GM23338 (cell line): ENCODE measurements at regions not wholly inside any gene's neighbourhood (a gene's known extent, or its start where the extent isn't known, plus 50 kb on each side); places are given as distances from the start of the nearest gene placed in this dataset.

ENCODE experiments used
- ATAC-seq: fragments of 200-7000 bp; cut with Tn5 transposase; 3 replicates; pipeline ENCODE4 v1.9.1; 2020
- DNase-seq: peaks from one replicate; pipeline ENCODE4 v3.0.0-alpha.2; 2015; ENCODE audit warnings: low spot score
- H2AFZ ChIP-seq: fragments of 200-600 bp; sonication (generic); 2 replicates; pipeline ENCODE4 v1.8.0; 2016; ENCODE audit warnings: antibody characterized with exemption, mild to moderate bottlenecking, moderate library complexity
- H3F3A ChIP-seq: fragments of 200-600 bp; sonication (generic); replicated peaks from 2 replicates; pipeline ENCODE4 v1.8.0; 2017; ENCODE audit warnings: antibody characterized with exemption, mixed run types, low read depth
- H3K27ac ChIP-seq: fragments of 200-600 bp; sonication (generic); 2 replicates; pipeline ENCODE4 v1.6.1; 2016; ENCODE audit warnings: low read depth
- H3K27me3 ChIP-seq: fragments of 200-600 bp; sonication (generic); 2 replicates; pipeline ENCODE4 v1.8.0; 2016; ENCODE audit warnings: mild to moderate bottlenecking, mixed run types, moderate library complexity; ENCODE audit not compliant: insufficient read depth
- H3K36me3 ChIP-seq: fragments of 200-600 bp; sonication (generic); 2 replicates; pipeline ENCODE4 v1.8.0; 2016; ENCODE audit warnings: mild to moderate bottlenecking; ENCODE audit not compliant: insufficient read depth
- H3K4me1 ChIP-seq: fragments of 200-600 bp; sonication (generic); 2 replicates; pipeline ENCODE4 v1.8.0; 2016; ENCODE audit warnings: mild to moderate bottlenecking, moderate library complexity; ENCODE audit not compliant: insufficient read depth
- H3K4me2 ChIP-seq: fragments of 200-600 bp; sonication (generic); 2 replicates; pipeline ENCODE4 v1.7.1; 2017; ENCODE audit warnings: mixed run types
- H3K4me3 ChIP-seq: fragments of 200-600 bp; sonication (generic); 2 replicates; pipeline ENCODE4 v1.6.1; 2016; ENCODE audit warnings: mixed run types
- H3K79me2 ChIP-seq: fragments of 200-600 bp; sonication (generic); replicated peaks from 2 replicates; pipeline ENCODE4 v1.8.0; 2017; ENCODE audit warnings: mild to moderate bottlenecking; ENCODE audit not compliant: insufficient read depth
- H3K9me2 ChIP-seq: fragments of 200-600 bp; sonication (generic); 2 replicates; pipeline ENCODE4 v1.8.0; 2017; ENCODE audit not compliant: insufficient read depth
- H4K20me1 ChIP-seq: fragments of 200-600 bp; sonication (generic); replicated peaks from 2 replicates; pipeline ENCODE4 v1.8.0; 2017; ENCODE audit warnings: mild to moderate bottlenecking; ENCODE audit not compliant: insufficient read depth
- H3K27ac Mint-ChIP-seq: 2 replicates; pipeline ENCODE4 v1.8.0; 2020; ENCODE audit warnings: inconsistent platforms, mild to moderate bottlenecking, moderate library complexity, mixed read lengths
- H3K27me3 Mint-ChIP-seq: 3 replicates; pipeline ENCODE4 v1.8.0; 2022; ENCODE audit warnings: low read depth, mild to moderate bottlenecking, moderate library complexity, mixed read lengths, inconsistent platforms; ENCODE audit not compliant: insufficient read depth, poor library complexity
- H3K36me3 Mint-ChIP-seq: 3 replicates; pipeline ENCODE4 v1.8.0; 2021; ENCODE audit warnings: low read depth, mild to moderate bottlenecking, inconsistent platforms, moderate library complexity, mixed read lengths
- H3K4me1 Mint-ChIP-seq: 3 replicates; pipeline ENCODE4 v1.8.0; 2020; ENCODE audit warnings: mild to moderate bottlenecking, inconsistent platforms, mixed read lengths
- H3K4me3 Mint-ChIP-seq: 3 replicates; pipeline ENCODE4 v1.8.0; 2021; ENCODE audit warnings: moderate library complexity, mild to moderate bottlenecking, inconsistent platforms, mixed read lengths
- H3K9me3 Mint-ChIP-seq: 3 replicates; pipeline ENCODE4 v1.8.0; 2020; ENCODE audit warnings: moderate library complexity, mild to moderate bottlenecking, inconsistent platforms, mixed read lengths
- CREB1 ChIP-seq: fragments of 250-450 bp; sonication (Bioruptor Pico); IDR thresholded peaks from 2 replicates; pipeline ENCODE4 v1.5.0; 2020; ENCODE audit warnings: low read depth, mild to moderate bottlenecking, moderate library complexity
- ETS1 ChIP-seq: IDR thresholded peaks from 2 replicates; pipeline ENCODE4 v1.6.1; 2016; ENCODE audit warnings: antibody characterized with exemption
- EZH2 ChIP-seq: fragments of 200-600 bp; sonication (generic); IDR thresholded peaks from one replicate; pipeline ENCODE4 v1.8.0; 2017; ENCODE audit warnings: antibody characterized with exemption, mild to moderate bottlenecking, low read depth; ENCODE audit not compliant: unreplicated experiment
- EZH2phosphoT487 ChIP-seq: fragments of 200-600 bp; sonication (generic); IDR thresholded peaks from one replicate; pipeline ENCODE4 v1.8.1; 2018; ENCODE audit warnings: antibody characterized with exemption; ENCODE audit not compliant: unreplicated experiment
- JUNB ChIP-seq: IDR thresholded peaks from one replicate; pipeline ENCODE4 v1.6.1; 2016; ENCODE audit warnings: antibody characterized with exemption; ENCODE audit not compliant: unreplicated experiment
- NANOG ChIP-seq: IDR thresholded peaks from 2 replicates; pipeline ENCODE4 v1.6.1; 2016; ENCODE audit warnings: antibody characterized with exemption, borderline replicate concordance
- POLR2AphosphoS5 ChIP-seq: IDR thresholded peaks from 2 replicates; pipeline ENCODE4 v1.6.1; 2016; ENCODE audit warnings: antibody characterized with exemption, low read depth
- STAT1 ChIP-seq: IDR thresholded peaks from one replicate; pipeline ENCODE4 v1.6.1; 2016; ENCODE audit warnings: antibody characterized with exemption; ENCODE audit not compliant: unreplicated experiment
- ZNF114 ChIP-seq: fragments of 250-450 bp; sonication (Bioruptor Pico); IDR thresholded peaks from 2 replicates; pipeline ENCODE4 v1.5.0; 2020; ENCODE audit warnings: mild to moderate bottlenecking, moderate library complexity
- TF ChIP-seq, protein P1 (sequence below): IDR thresholded peaks from one replicate; pipeline ENCODE4 v1.6.1; 2018; ENCODE audit warnings: antibody characterized with exemption; ENCODE audit not compliant: unreplicated experiment
- TF ChIP-seq, protein P2 (sequence below), 2 experiments: fragments of 200-600 bp in 1 of 2; sonication (generic) in 1 of 2; conservative IDR thresholded peaks; 2 replicates each; pipeline versions ENCODE4 v1.5.1 to v1.6.1; 2016 to 2017; ENCODE audit warnings: antibody characterized with exemption in 2 of 2, low read depth in 2 of 2, mild to moderate bottlenecking in 2 of 2, moderate library complexity in 1 of 2

- Histone ChIP-seq H3K27ac (no peak overlapping the region), H3K4me3 (no peak overlapping the region), H3K4me2 (no peak overlapping the region), H3F3A (no peaks in the 10 kb centered on the region), H4K20me1 (no peaks in the 10 kb centered on the region), H3K27me3 (no peaks in the 10 kb centered on the region), H2AFZ (no peak overlapping the region), H3K36me3 (no peaks in the 10 kb centered on the region), H3K4me1 (no peaks in the 10 kb centered on the region), H3K79me2 (no peaks in the 10 kb centered on the region), H3K9me2 (no peaks in the 10 kb centered on the region)
- TF ChIP-seq EZH2phosphoT487, result no peak
- TF ChIP-seq, protein P1, sequence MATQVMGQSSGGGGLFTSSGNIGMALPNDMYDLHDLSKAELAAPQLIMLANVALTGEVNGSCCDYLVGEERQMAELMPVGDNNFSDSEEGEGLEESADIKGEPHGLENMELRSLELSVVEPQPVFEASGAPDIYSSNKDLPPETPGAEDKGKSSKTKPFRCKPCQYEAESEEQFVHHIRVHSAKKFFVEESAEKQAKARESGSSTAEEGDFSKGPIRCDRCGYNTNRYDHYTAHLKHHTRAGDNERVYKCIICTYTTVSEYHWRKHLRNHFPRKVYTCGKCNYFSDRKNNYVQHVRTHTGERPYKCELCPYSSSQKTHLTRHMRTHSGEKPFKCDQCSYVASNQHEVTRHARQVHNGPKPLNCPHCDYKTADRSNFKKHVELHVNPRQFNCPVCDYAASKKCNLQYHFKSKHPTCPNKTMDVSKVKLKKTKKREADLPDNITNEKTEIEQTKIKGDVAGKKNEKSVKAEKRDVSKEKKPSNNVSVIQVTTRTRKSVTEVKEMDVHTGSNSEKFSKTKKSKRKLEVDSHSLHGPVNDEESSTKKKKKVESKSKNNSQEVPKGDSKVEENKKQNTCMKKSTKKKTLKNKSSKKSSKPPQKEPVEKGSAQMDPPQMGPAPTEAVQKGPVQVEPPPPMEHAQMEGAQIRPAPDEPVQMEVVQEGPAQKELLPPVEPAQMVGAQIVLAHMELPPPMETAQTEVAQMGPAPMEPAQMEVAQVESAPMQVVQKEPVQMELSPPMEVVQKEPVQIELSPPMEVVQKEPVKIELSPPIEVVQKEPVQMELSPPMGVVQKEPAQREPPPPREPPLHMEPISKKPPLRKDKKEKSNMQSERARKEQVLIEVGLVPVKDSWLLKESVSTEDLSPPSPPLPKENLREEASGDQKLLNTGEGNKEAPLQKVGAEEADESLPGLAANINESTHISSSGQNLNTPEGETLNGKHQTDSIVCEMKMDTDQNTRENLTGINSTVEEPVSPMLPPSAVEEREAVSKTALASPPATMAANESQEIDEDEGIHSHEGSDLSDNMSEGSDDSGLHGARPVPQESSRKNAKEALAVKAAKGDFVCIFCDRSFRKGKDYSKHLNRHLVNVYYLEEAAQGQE, result peak; percentile 93
- TF ChIP-seq ZNF114 (CRISPR knock-in tag), result no peak
- Mint-ChIP-seq H3K36me3 (no peaks in the 10 kb centered on the region), H3K9me3 (peaks cover 7% of the 10 kb centered on the region), H3K27ac (no peak overlapping the region), H3K27me3 (peaks cover 2% of the 10 kb centered on the region), H3K4me1 (no peaks in the 10 kb centered on the region), H3K4me3 (no peak overlapping the region)
- peak; percentile 76 for ATAC-seq
- peak; percentile 82 for DNase-seq
Measured at GRCh38 chr17:6269478-6269877, 165.4 kb downstream of the AIPL1 start.

GRCh38 chr17:6261466-6261865 lies 173.5 kb downstream of the AIPL1 start:
- Mint-ChIP-seq H3K27ac (peak overlapping the region; percentile 27; the same call in 1 of the 2 replicates), H3K4me1 (peaks cover 51% of the 10 kb centered on the region), H3K36me3 (no peaks in the 10 kb centered on the region), H3K27me3 (peaks cover 12% of the 10 kb centered on the region), H3K9me3 (peaks cover 7% of the 10 kb centered on the region), H3K4me3 (no peak overlapping the region; the same call in 2 of the 3 replicates)
- Histone ChIP-seq H3K4me3 (no peak overlapping the region), H3F3A (0 out of 2 replicates have a peak, but pooled peaks cover 6% of the 10 kb centered on the region), H3K27me3 (no peaks in the 10 kb centered on the region), H3K79me2 (no peaks in the 10 kb centered on the region), H2AFZ (peak overlapping the region; percentile 12; the same call in 1 of the 2 replicates), H3K4me1 (peaks cover 28% of the 10 kb centered on the region), H4K20me1 (no peaks in the 10 kb centered on the region), H3K4me2 (no peak overlapping the region), H3K27ac (no peak overlapping the region), H3K36me3 (no peaks in the 10 kb centered on the region), H3K9me2 (peaks cover 6% of the 10 kb centered on the region)
- peak; percentile 22 for DNase-seq
- peak; percentile 50 for ATAC-seq
- no peak for TF ChIP-seq POLR2AphosphoS5
- TF ChIP-seq, protein P2, sequence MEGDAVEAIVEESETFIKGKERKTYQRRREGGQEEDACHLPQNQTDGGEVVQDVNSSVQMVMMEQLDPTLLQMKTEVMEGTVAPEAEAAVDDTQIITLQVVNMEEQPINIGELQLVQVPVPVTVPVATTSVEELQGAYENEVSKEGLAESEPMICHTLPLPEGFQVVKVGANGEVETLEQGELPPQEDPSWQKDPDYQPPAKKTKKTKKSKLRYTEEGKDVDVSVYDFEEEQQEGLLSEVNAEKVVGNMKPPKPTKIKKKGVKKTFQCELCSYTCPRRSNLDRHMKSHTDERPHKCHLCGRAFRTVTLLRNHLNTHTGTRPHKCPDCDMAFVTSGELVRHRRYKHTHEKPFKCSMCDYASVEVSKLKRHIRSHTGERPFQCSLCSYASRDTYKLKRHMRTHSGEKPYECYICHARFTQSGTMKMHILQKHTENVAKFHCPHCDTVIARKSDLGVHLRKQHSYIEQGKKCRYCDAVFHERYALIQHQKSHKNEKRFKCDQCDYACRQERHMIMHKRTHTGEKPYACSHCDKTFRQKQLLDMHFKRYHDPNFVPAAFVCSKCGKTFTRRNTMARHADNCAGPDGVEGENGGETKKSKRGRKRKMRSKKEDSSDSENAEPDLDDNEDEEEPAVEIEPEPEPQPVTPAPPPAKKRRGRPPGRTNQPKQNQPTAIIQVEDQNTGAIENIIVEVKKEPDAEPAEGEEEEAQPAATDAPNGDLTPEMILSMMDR (conservative IDR thresholded peaks at IDR 0.05; ENCODE audit: low read depth in 2 of 2), result no peak
- TF ChIP-seq NANOG, result no peak
- TF ChIP-seq STAT1, result no peak
- TF ChIP-seq ZNF114 (CRISPR knock-in tag), result no peak
- no peak for TF ChIP-seq JUNB
- TF ChIP-seq EZH2phosphoT487, result no peak
- no peak for TF ChIP-seq CREB1 (CRISPR knock-in tag)
- TF ChIP-seq ETS1, result no peak
- no peak for TF ChIP-seq EZH2
- TF ChIP-seq, protein P1, result no peak
